GM10248 (cell line): ENCODE measurements at regions not wholly inside any gene's neighbourhood (a gene's known extent, or its start where the extent isn't known, plus 50 kb on each side); places are given as distances from the start of the nearest gene placed in this dataset.

Experiments used
- CTCF ChIA-PET: fragments of 300-600 bp; sonication (Branson Sonifier 250); formaldehyde crosslinking; extraction: SDS; loops from one replicate; lab custom pipeline; 2021; ENCODE audit warnings: antibody characterized with exemption; lab: Yijun Ruan, JAX
- POLR2A ChIA-PET: fragments of 350-650 bp; sonication (Branson Sonifier 250); formaldehyde crosslinking; extraction: SDS; loops from one replicate; lab custom pipeline; 2020; ENCODE audit warnings: antibody characterized with exemption; lab: Yijun Ruan, JAX
- DNase-seq: peaks from one replicate; pipeline ENCODE4 v3.0.0; 2012; ENCODE audit errors: extremely low spot score
- CTCF ChIP-seq: IDR thresholded peaks from 2 replicates; pipeline ENCODE4 v1.5.1; 2012; ENCODE audit warnings: mild to moderate bottlenecking, low read depth; ENCODE audit errors: extremely low read depth, missing control alignments, control extremely low read depth

- DNase-seq: no peak
- TF ChIP-seq CTCF: no peak
- CTCF ChIA-PET: interaction anchor here (1.0 kb wide), 1 partner anchor 12 kb away, joined by 3 read pairs; no protein-coding TSS in a partner anchor
- POLR2A ChIA-PET: interaction anchor here (1.0 kb wide), 1 partner anchor 11 kb away, joined by 4 read pairs; no protein-coding TSS in a partner anchor
Observed at GRCh38 chrX:45758738-45759397, 558.2 kb upstream of the DIPK2B start.

- DNase-seq: no peak
- ChIA-PET POLR2A (interaction anchor here (1.0 kb wide), 1 partner anchor 11 kb away, joined by 4 read pairs; no protein-coding TSS in a partner anchor), CTCF (no interaction called here)
- TF ChIP-seq CTCF: no peak
Observed at GRCh38 chrX:45758319-45758718, 557.6 kb upstream of the DIPK2B start.

- TF ChIP-seq CTCF: no peak
- no peak for DNase-seq
- CTCF ChIA-PET: no interaction called here
- POLR2A ChIA-PET: no interaction called here
Observed at GRCh38 chrX:45757272-45757671, 556.6 kb upstream of the DIPK2B start.

GRCh38 chrX:45756557-45756956, 555.9 kb upstream of the DIPK2B start:
- ChIA-PET POLR2A (no interaction called here), CTCF (no interaction called here)
- DNase-seq: no peak
- no peak for TF ChIP-seq CTCF

GRCh38 chrX:45755703-45756102, 555.0 kb upstream of the DIPK2B start:
- ChIA-PET POLR2A (no interaction called here), CTCF (no interaction called here)
- no peak for TF ChIP-seq CTCF
- no peak for DNase-seq

GRCh38 chrX:45751156-45751555, 550.5 kb upstream of the DIPK2B start:
- ChIA-PET CTCF (no interaction called here), POLR2A (no interaction called here)
- no peak for TF ChIP-seq CTCF
- no peak for DNase-seq
